Hepatocyte (in vitro differentiated cells): ENCODE measurements at regions not wholly inside any gene's neighbourhood (a gene's known extent, or its start where the extent isn't known, plus 50 kb on each side); places are given as distances from the start of the nearest gene placed in this dataset.

Experiments
- DNase-seq: peaks from one replicate; pipeline ENCODE4 v3.0.0-alpha.2; 2016; ENCODE audit warnings: low spot score
- H2AFZ ChIP-seq: fragments of 200-600 bp; sonication (generic); 2 replicates; pipeline ENCODE4 v1.6.0; 2016; ENCODE audit warnings: antibody characterized with exemption, mild to moderate bottlenecking
- H3K27ac ChIP-seq: fragments of 200-600 bp; sonication (generic); 2 replicates; pipeline ENCODE4 v1.5.1; 2016; ENCODE audit warnings: mild to moderate bottlenecking
- H3K27me3 ChIP-seq: fragments of 200-600 bp; sonication (generic); 2 replicates; pipeline ENCODE4 v1.6.1; 2016
- H3K36me3 ChIP-seq: fragments of 200-600 bp; sonication (generic); replicated peaks from 2 replicates; pipeline ENCODE4 v1.5.1; 2016; ENCODE audit warnings: low read depth; ENCODE audit not compliant: insufficient read depth
- H3K4me1 ChIP-seq: fragments of 200-600 bp; sonication (generic); 2 replicates; pipeline ENCODE4 v1.5.1; 2016; ENCODE audit warnings: mild to moderate bottlenecking, moderate library complexity; ENCODE audit not compliant: insufficient read depth
- H3K4me2 ChIP-seq: fragments of 200-600 bp; sonication (generic); 2 replicates; pipeline ENCODE4 v1.6.0; 2016
- H3K4me3 ChIP-seq: fragments of 200-600 bp; sonication (generic); 2 replicates; pipeline ENCODE4 v1.5.1; 2016; ENCODE audit warnings: mild to moderate bottlenecking
- H3K79me2 ChIP-seq: fragments of 200-600 bp; sonication (generic); 2 replicates; pipeline ENCODE4 v1.6.0; 2017; ENCODE audit warnings: mild to moderate bottlenecking
- H3K9me2 ChIP-seq: fragments of 200-600 bp; sonication (generic); replicated peaks from 2 replicates; pipeline ENCODE4 v1.6.0; 2017; ENCODE audit warnings: mild to moderate bottlenecking; ENCODE audit not compliant: insufficient read depth
- H3K9me3 ChIP-seq: fragments of 200-600 bp; sonication (generic); 2 replicates; pipeline ENCODE4 v1.5.1; 2016; ENCODE audit warnings: low read depth, mild to moderate bottlenecking
- H4K20me1 ChIP-seq: fragments of 200-600 bp; sonication (generic); 2 replicates; pipeline ENCODE4 v1.6.0; 2016; ENCODE audit warnings: mild to moderate bottlenecking; ENCODE audit not compliant: insufficient read depth, poor library complexity, severe bottlenecking
- EZH2 ChIP-seq: fragments of 200-600 bp; sonication (generic); IDR thresholded peaks from 2 replicates; pipeline ENCODE4 v1.6.1; 2016; ENCODE audit warnings: antibody characterized with exemption, mild to moderate bottlenecking, borderline replicate concordance
- EZH2phosphoT487 ChIP-seq: fragments of 200-600 bp; sonication (generic); IDR thresholded peaks from one replicate; pipeline ENCODE4 v1.6.1; 2018; ENCODE audit warnings: antibody characterized with exemption, mild to moderate bottlenecking, low read depth, moderate library complexity; ENCODE audit not compliant: unreplicated experiment, severe bottlenecking
- whole genome bisulfite sequencing: methylation state at CpG from one replicate; pipeline ENCODE4 v1.1.6; 2016; ENCODE audit warnings: low lambda C conversion rate; ENCODE audit errors: missing lambda C conversion rate; 5-methylcytosine and 5-hydroxymethylcytosine counted together
- TF ChIP-seq, protein P1 (sequence below): fragments of 200-600 bp; sonication (generic); IDR thresholded peaks from 2 replicates; pipeline ENCODE4 v1.5.1; 2016; ENCODE audit warnings: antibody characterized with exemption, mild to moderate bottlenecking; ENCODE audit not compliant: poor library complexity

DNA sequence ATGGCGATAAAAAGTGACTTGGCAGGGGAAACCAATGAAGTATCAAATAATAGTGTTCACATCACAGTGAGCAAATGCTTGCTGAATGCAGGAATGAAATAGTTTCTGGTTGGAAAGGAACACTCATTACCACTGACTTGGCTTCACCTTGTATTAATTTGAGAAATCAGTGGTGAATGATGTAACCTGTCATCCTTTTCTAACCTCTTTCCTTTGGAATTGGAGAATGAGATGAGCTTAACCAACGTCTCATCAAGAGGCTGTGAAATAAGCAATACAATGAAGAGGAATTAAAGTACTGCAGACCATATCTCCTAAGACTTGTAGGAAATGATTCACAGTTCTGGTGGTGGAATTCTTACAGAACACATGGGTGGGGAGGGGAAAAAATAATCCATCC is 192.2 kb downstream of the DMAC1 start:
- Histone ChIP-seq H3K4me1 (no peaks in the 10 kb centered on the region), H3K9me3 (no peaks in the 10 kb centered on the region), H2AFZ (no peak overlapping the region), H3K27me3 (no peaks in the 10 kb centered on the region), H3K79me2 (no peaks in the 10 kb centered on the region), H4K20me1 (no peaks in the 10 kb centered on the region), H3K4me3 (no peak overlapping the region), H3K36me3 (no peaks in the 10 kb centered on the region), H3K27ac (no peak overlapping the region), H3K4me2 (no peak overlapping the region), H3K9me2 (no peaks in the 10 kb centered on the region)
- WGBS, result 98% methylated on average over 2 of the region's 2 CpGs
- no peak for TF ChIP-seq EZH2
- TF ChIP-seq, protein P1, sequence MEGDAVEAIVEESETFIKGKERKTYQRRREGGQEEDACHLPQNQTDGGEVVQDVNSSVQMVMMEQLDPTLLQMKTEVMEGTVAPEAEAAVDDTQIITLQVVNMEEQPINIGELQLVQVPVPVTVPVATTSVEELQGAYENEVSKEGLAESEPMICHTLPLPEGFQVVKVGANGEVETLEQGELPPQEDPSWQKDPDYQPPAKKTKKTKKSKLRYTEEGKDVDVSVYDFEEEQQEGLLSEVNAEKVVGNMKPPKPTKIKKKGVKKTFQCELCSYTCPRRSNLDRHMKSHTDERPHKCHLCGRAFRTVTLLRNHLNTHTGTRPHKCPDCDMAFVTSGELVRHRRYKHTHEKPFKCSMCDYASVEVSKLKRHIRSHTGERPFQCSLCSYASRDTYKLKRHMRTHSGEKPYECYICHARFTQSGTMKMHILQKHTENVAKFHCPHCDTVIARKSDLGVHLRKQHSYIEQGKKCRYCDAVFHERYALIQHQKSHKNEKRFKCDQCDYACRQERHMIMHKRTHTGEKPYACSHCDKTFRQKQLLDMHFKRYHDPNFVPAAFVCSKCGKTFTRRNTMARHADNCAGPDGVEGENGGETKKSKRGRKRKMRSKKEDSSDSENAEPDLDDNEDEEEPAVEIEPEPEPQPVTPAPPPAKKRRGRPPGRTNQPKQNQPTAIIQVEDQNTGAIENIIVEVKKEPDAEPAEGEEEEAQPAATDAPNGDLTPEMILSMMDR, result no peak
- TF ChIP-seq EZH2phosphoT487, result no peak
- no peak for DNase-seq

DNA sequence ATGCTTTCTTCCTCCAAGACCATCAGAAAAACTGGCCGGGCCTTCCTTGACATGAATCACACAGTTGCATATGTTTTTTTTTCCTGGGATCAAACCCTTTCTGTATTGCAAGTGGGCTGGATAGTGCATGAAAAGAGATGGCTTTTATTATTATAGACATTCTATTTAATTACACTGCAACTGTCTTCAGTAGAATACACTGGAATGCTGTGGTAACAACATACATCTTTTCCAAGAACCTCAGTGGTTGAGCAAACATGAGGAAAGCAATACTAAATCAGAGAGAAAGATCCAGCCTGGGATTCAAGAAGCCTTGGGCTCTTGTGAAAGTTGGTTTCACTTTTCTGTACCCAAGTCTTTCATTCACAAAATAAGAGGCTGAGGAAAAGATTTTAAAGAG is 193.0 kb downstream of the DMAC1 start:
- Histone ChIP-seq H3K4me2 (no peak overlapping the region), H3K4me1 (no peaks in the 10 kb centered on the region), H3K9me3 (no peaks in the 10 kb centered on the region), H3K4me3 (no peak overlapping the region), H4K20me1 (no peaks in the 10 kb centered on the region), H3K27ac (no peak overlapping the region), H3K36me3 (no peaks in the 10 kb centered on the region), H2AFZ (no peak overlapping the region), H3K79me2 (no peaks in the 10 kb centered on the region), H3K9me2 (no peaks in the 10 kb centered on the region), H3K27me3 (no peaks in the 10 kb centered on the region)
- WGBS, result 97% methylated on average over 1 of the region's 1 CpG
- TF ChIP-seq EZH2phosphoT487 (no peak), EZH2 (no peak)
- TF ChIP-seq, protein P1, result no peak
- DNase-seq, result no peak

DNA sequence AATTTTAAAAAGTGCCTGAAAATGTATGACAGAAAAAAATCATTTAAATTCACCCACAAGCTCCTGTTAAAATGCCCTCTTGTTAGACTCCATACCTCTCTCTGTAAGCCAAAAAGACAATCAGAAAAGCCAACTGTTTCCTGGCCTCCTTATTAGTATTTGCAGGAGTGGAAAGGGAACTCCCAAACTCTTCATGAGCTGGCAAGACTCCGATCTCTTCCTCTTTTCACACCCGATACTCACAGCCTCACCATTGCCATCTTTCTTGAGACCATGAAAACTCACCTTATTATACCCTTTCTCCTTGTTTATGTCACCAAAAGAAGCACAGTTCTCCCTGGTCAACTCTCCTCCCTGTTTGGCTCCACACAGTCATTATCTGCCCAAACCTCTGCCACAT is 197.8 kb downstream of the DMAC1 start:
- DNase-seq, result no peak
- H3K4me1 ChIP-seq, result no peaks in the 10 kb centered on the region
- no peaks in the 10 kb centered on the region for H3K27me3 ChIP-seq
- TF ChIP-seq EZH2, result no peak
- TF ChIP-seq, protein P1, result no peak
- TF ChIP-seq EZH2phosphoT487, result no peak
- WGBS, result 98% methylated on average over 2 of the region's 2 CpGs
- H3K9me2 ChIP-seq, result no peaks in the 10 kb centered on the region
- H3K79me2 ChIP-seq, result no peaks in the 10 kb centered on the region
- no peaks in the 10 kb centered on the region for H3K9me3 ChIP-seq
- no peaks in the 10 kb centered on the region for H3K36me3 ChIP-seq
- H3K4me3 ChIP-seq, result no peak overlapping the region
- H3K4me2 ChIP-seq, result no peak overlapping the region
- no peak overlapping the region for H3K27ac ChIP-seq
- H2AFZ ChIP-seq, result no peak overlapping the region
- H4K20me1 ChIP-seq, result no peaks in the 10 kb centered on the region

DNA sequence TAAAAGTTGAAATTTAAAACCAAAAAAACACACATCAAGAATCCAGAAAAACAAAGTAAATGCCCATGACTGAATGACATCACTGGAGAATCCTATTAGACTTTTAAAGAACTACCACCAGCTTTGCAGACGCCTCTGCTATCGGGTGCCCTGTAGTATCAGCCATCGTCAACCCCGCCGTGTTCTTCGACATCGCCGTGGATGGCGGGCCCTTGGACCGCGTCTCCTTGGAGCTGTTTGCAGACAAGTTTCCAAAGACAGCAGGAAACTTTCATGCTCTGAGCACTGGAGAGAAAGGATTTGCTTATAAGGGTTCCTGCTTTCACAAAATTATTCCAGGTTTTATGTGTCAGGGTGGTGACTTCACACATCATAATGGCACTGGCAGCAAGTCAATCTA is 201.9 kb downstream of the DMAC1 start:
- Histone ChIP-seq H2AFZ (no peak overlapping the region), H3K9me2 (no peaks in the 10 kb centered on the region), H3K4me1 (no peaks in the 10 kb centered on the region), H3K79me2 (no peaks in the 10 kb centered on the region), H3K27me3 (no peaks in the 10 kb centered on the region), H3K36me3 (no peaks in the 10 kb centered on the region), H4K20me1 (no peaks in the 10 kb centered on the region), H3K4me3 (no peak overlapping the region), H3K4me2 (no peak overlapping the region), H3K9me3 (no peaks in the 10 kb centered on the region), H3K27ac (no peak overlapping the region)
- WGBS, result 99% methylated on average over 11 of the region's 11 CpGs
- TF ChIP-seq, protein P1, result no peak
- TF ChIP-seq EZH2 (no peak), EZH2phosphoT487 (no peak)
- no peak for DNase-seq
